ENCODE measurements at regions not wholly inside any gene's neighbourhood (a gene's known extent, or its start where the extent isn't known, plus 50 kb on each side); places are given as distances from the start of the nearest gene placed in this dataset.

GRCh38 chr15:95918525-95918924, 412.0 kb upstream of the NR2F2 start:
- no peak for TF ChIP-seq CTCF (IDR thresholded peaks at IDR 0.05; ENCODE audit: borderline replicate concordance, control extremely low read depth, extremely low read depth, insufficient read depth, missing control alignments)
- in situ Hi-C loops (cut with MboI; ENCODE audit: low sequenced_read_pairs, unreplicated experiment): no loop called here
- no peak for DNase-seq (ENCODE audit: low spot score)

GRCh38 chr15:95919460-95919859, 411.0 kb upstream of the NR2F2 start:
- in situ Hi-C loops (cut with MboI; ENCODE audit: low sequenced_read_pairs, unreplicated experiment): no loop called here
- TF ChIP-seq CTCF (IDR thresholded peaks at IDR 0.05; ENCODE audit: borderline replicate concordance, control extremely low read depth, extremely low read depth, insufficient read depth, missing control alignments): no peak
- no peak for DNase-seq (ENCODE audit: low spot score)

- TF ChIP-seq CTCF (IDR thresholded peaks at IDR 0.05; ENCODE audit: borderline replicate concordance, control extremely low read depth, extremely low read depth, insufficient read depth, missing control alignments): no peak
- in situ Hi-C loops (cut with MboI; ENCODE audit: low sequenced_read_pairs, unreplicated experiment): no loop called here
- DNase-seq (ENCODE audit: low spot score): no peak
Measured at GRCh38 chr15:95921404-95921803, 409.1 kb upstream of the NR2F2 start.

GRCh38 chr15:95922431-95922830, 408.1 kb upstream of the NR2F2 start:
- in situ Hi-C loops (cut with MboI; ENCODE audit: low sequenced_read_pairs, unreplicated experiment): no loop called here
- TF ChIP-seq CTCF (IDR thresholded peaks at IDR 0.05; ENCODE audit: borderline replicate concordance, control extremely low read depth, extremely low read depth, insufficient read depth, missing control alignments): no peak
- no peak for DNase-seq (ENCODE audit: low spot score)

GRCh38 chr15:95923792-95924191, 406.7 kb upstream of the NR2F2 start:
- no peak for DNase-seq (ENCODE audit: low spot score)
- TF ChIP-seq CTCF (IDR thresholded peaks at IDR 0.05; ENCODE audit: borderline replicate concordance, control extremely low read depth, extremely low read depth, insufficient read depth, missing control alignments): no peak
- in situ Hi-C loops (cut with MboI; ENCODE audit: low sequenced_read_pairs, unreplicated experiment): no loop called here

- in situ Hi-C loops (cut with MboI; ENCODE audit: low sequenced_read_pairs, unreplicated experiment): no loop called here
- no peak for TF ChIP-seq CTCF (IDR thresholded peaks at IDR 0.05; ENCODE audit: borderline replicate concordance, control extremely low read depth, extremely low read depth, insufficient read depth, missing control alignments)
- no peak for DNase-seq (ENCODE audit: low spot score)
Measured at GRCh38 chr15:95928822-95929221, 401.7 kb upstream of the NR2F2 start.
